Hepatocyte (in vitro differentiated cells): ENCODE measurements at regions not wholly inside any gene's neighbourhood (a gene's known extent, or its start where the extent isn't known, plus 50 kb on each side); places are given as distances from the start of the nearest gene placed in this dataset.

Source experiments
- DNase-seq: peaks from one replicate; pipeline ENCODE4 v3.0.0-alpha.2; 2016; ENCODE audit warnings: low spot score
- H2AFZ ChIP-seq: fragments of 200-600 bp; sonication (generic); 2 replicates; pipeline ENCODE4 v1.6.0; 2016; ENCODE audit warnings: antibody characterized with exemption, mild to moderate bottlenecking
- H3K27ac ChIP-seq: fragments of 200-600 bp; sonication (generic); 2 replicates; pipeline ENCODE4 v1.5.1; 2016; ENCODE audit warnings: mild to moderate bottlenecking
- H3K27me3 ChIP-seq: fragments of 200-600 bp; sonication (generic); 2 replicates; pipeline ENCODE4 v1.6.1; 2016
- H3K36me3 ChIP-seq: fragments of 200-600 bp; sonication (generic); replicated peaks from 2 replicates; pipeline ENCODE4 v1.5.1; 2016; ENCODE audit warnings: low read depth; ENCODE audit not compliant: insufficient read depth
- H3K4me1 ChIP-seq: fragments of 200-600 bp; sonication (generic); 2 replicates; pipeline ENCODE4 v1.5.1; 2016; ENCODE audit warnings: mild to moderate bottlenecking, moderate library complexity; ENCODE audit not compliant: insufficient read depth
- H3K4me2 ChIP-seq: fragments of 200-600 bp; sonication (generic); 2 replicates; pipeline ENCODE4 v1.6.0; 2016
- H3K4me3 ChIP-seq: fragments of 200-600 bp; sonication (generic); 2 replicates; pipeline ENCODE4 v1.5.1; 2016; ENCODE audit warnings: mild to moderate bottlenecking
- H3K79me2 ChIP-seq: fragments of 200-600 bp; sonication (generic); 2 replicates; pipeline ENCODE4 v1.6.0; 2017; ENCODE audit warnings: mild to moderate bottlenecking
- H3K9me2 ChIP-seq: fragments of 200-600 bp; sonication (generic); replicated peaks from 2 replicates; pipeline ENCODE4 v1.6.0; 2017; ENCODE audit warnings: mild to moderate bottlenecking; ENCODE audit not compliant: insufficient read depth
- H3K9me3 ChIP-seq: fragments of 200-600 bp; sonication (generic); 2 replicates; pipeline ENCODE4 v1.5.1; 2016; ENCODE audit warnings: low read depth, mild to moderate bottlenecking
- H4K20me1 ChIP-seq: fragments of 200-600 bp; sonication (generic); 2 replicates; pipeline ENCODE4 v1.6.0; 2016; ENCODE audit warnings: mild to moderate bottlenecking; ENCODE audit not compliant: insufficient read depth, poor library complexity, severe bottlenecking
- EZH2 ChIP-seq: fragments of 200-600 bp; sonication (generic); IDR thresholded peaks from 2 replicates; pipeline ENCODE4 v1.6.1; 2016; ENCODE audit warnings: antibody characterized with exemption, mild to moderate bottlenecking, borderline replicate concordance
- EZH2phosphoT487 ChIP-seq: fragments of 200-600 bp; sonication (generic); IDR thresholded peaks from one replicate; pipeline ENCODE4 v1.6.1; 2018; ENCODE audit warnings: antibody characterized with exemption, mild to moderate bottlenecking, low read depth, moderate library complexity; ENCODE audit not compliant: unreplicated experiment, severe bottlenecking
- WGBS: methylation state at CpG from one replicate; pipeline ENCODE4 v1.1.6; 2016; ENCODE audit warnings: low lambda C conversion rate; ENCODE audit errors: missing lambda C conversion rate; 5-methylcytosine and 5-hydroxymethylcytosine counted together
- TF ChIP-seq, protein P1 (sequence below): fragments of 200-600 bp; sonication (generic); IDR thresholded peaks from 2 replicates; pipeline ENCODE4 v1.5.1; 2016; ENCODE audit warnings: antibody characterized with exemption, mild to moderate bottlenecking; ENCODE audit not compliant: poor library complexity

- 94% methylated on average over 3 of the region's 3 CpGs for WGBS
- Histone ChIP-seq H3K27me3 (no peaks in the 10 kb centered on the region), H2AFZ (no peak overlapping the region), H3K4me2 (no peak overlapping the region), H3K9me2 (no peaks in the 10 kb centered on the region), H3K36me3 (no peaks in the 10 kb centered on the region), H3K9me3 (no peaks in the 10 kb centered on the region), H4K20me1 (no peaks in the 10 kb centered on the region), H3K4me1 (no peaks in the 10 kb centered on the region), H3K79me2 (no peaks in the 10 kb centered on the region), H3K4me3 (no peak overlapping the region), H3K27ac (no peak overlapping the region)
- no peak for DNase-seq
- no peak for TF ChIP-seq EZH2phosphoT487
- TF ChIP-seq EZH2 = no peak
- TF ChIP-seq, protein P1, sequence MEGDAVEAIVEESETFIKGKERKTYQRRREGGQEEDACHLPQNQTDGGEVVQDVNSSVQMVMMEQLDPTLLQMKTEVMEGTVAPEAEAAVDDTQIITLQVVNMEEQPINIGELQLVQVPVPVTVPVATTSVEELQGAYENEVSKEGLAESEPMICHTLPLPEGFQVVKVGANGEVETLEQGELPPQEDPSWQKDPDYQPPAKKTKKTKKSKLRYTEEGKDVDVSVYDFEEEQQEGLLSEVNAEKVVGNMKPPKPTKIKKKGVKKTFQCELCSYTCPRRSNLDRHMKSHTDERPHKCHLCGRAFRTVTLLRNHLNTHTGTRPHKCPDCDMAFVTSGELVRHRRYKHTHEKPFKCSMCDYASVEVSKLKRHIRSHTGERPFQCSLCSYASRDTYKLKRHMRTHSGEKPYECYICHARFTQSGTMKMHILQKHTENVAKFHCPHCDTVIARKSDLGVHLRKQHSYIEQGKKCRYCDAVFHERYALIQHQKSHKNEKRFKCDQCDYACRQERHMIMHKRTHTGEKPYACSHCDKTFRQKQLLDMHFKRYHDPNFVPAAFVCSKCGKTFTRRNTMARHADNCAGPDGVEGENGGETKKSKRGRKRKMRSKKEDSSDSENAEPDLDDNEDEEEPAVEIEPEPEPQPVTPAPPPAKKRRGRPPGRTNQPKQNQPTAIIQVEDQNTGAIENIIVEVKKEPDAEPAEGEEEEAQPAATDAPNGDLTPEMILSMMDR = no peak
These were observed 157.1 kb upstream of the GDNF start for GRCh38 chr5:37996918-37997317.

DNA sequence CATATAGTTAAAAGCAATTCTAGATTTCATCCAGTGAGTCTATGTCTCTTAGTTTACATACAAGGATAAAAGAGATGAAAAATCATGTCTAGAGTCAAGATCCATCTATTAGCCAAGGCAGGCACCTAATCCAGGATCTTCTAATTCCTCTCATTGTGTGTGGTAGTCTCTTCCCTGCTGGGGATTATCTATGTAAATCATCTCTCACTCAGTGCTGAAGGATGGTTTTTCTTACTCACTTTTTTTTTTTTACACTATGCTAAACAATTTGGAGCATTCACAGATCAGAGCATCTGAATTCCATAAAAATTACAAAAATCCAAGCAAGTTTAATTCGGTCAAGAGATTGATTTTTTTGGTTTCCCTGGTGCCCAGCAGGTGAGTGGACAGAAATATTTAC lies 154.9 kb upstream of the GDNF start:
- H3K9me2 ChIP-seq = no peaks in the 10 kb centered on the region
- no peak overlapping the region for H3K27ac ChIP-seq
- H3K79me2 ChIP-seq = no peaks in the 10 kb centered on the region
- TF ChIP-seq, protein P1 = no peak
- TF ChIP-seq EZH2 (no peak), EZH2phosphoT487 (no peak)
- 92% methylated on average over 1 of the region's 1 CpG for WGBS
- H3K4me1 ChIP-seq = no peaks in the 10 kb centered on the region
- H4K20me1 ChIP-seq = no peaks in the 10 kb centered on the region
- no peaks in the 10 kb centered on the region for H3K36me3 ChIP-seq
- H3K27me3 ChIP-seq = no peaks in the 10 kb centered on the region
- H2AFZ ChIP-seq = no peak overlapping the region
- H3K9me3 ChIP-seq = no peaks in the 10 kb centered on the region
- DNase-seq = no peak
- no peak overlapping the region for H3K4me3 ChIP-seq
- H3K4me2 ChIP-seq = no peak overlapping the region

DNA sequence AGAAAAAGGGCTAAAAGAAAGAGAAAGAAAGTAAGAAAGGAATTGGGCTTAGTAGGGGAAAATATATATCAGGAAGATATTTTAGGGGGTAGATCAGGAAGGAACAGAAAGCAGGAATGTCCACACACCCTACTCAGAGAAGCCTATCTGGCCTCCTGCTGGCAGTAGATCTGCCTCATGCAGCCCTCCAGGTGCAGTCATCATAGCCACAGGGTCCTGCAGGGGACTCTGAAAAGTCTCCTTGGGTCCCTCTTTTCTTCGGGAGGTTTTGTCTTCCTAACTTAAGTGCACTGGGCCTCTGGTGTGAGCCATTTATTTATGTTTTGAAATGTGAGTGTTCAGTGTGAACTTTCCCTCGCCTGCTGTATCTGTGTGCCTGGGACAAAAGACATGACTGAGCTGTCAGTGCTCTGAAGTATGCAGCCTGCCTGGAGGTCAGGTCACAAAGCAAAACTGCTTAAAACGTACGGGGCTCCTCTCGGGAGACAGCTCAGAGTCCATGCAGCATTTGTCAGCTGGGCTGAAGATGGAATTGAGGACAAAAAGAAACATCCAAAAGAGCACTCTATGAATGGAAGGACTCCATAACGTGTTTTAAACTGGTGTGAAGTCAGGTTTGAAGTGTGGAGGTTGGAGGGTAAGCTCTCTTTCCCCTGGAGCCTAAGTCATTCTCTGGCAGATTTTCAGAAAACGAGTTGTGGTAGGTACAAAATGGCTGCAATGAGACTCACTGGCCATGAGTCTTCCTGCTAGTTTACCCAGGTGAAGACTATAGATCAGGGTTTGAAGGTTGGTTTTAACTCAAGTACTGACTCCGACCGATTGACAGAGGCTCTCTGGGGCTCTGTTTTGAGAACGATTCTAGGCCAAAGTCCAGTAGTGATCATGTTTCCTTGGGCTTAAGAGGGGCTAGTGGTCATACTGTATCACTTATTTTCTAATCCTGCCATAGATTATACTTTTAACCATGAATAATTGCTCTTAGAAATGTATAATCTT lies 151.8 kb upstream of the GDNF start:
- H2AFZ ChIP-seq = no peak overlapping the region
- no peaks in the 10 kb centered on the region for H3K27me3 ChIP-seq
- H3K9me2 ChIP-seq = no peaks in the 10 kb centered on the region
- no peaks in the 10 kb centered on the region for H3K36me3 ChIP-seq
- no peak overlapping the region for H3K4me3 ChIP-seq
- WGBS = 54% methylated on average over 10 of the region's 10 CpGs
- H3K4me2 ChIP-seq = peak overlapping the region; percentile 20
- no peak for DNase-seq
- no peaks in the 10 kb centered on the region for H3K4me1 ChIP-seq
- H3K27ac ChIP-seq = no peak overlapping the region
- H3K9me3 ChIP-seq = no peaks in the 10 kb centered on the region
- no peaks in the 10 kb centered on the region for H3K79me2 ChIP-seq
- H4K20me1 ChIP-seq = no peaks in the 10 kb centered on the region
- TF ChIP-seq, protein P1 = no peak
- TF ChIP-seq EZH2 = no peak
- no peak for TF ChIP-seq EZH2phosphoT487
